GM21526 (cell line): ENCODE measurements at regions not wholly inside any gene's neighbourhood (a gene's known extent, or its start where the extent isn't known, plus 50 kb on each side); places are given as distances from the start of the nearest gene placed in this dataset.

Source experiments
- ATAC-seq: cut with Tn5 transposase; IDR thresholded peaks from one replicate; pipeline ENCODE4 v1.9.1; 2021; ENCODE audit warnings: moderate library complexity; ENCODE audit not compliant: unreplicated experiment, low FRiP score

GRCh38 chr4:179447308-179447707 is 2005.1 kb upstream of the AGA start:
- no peak for ATAC-seq

GRCh38 chr4:179465131-179465797 is 2023.0 kb upstream of the AGA start:
- no peak for ATAC-seq

- no peak for ATAC-seq
Measured at GRCh38 chr4:179467878-179468277, 2025.6 kb upstream of the AGA start.

GRCh38 chr4:179472164-179472563 is 2029.9 kb upstream of the AGA start:
- no peak for ATAC-seq

- ATAC-seq = no peak
Measured at GRCh38 chr4:179478608-179479007, 2036.4 kb upstream of the AGA start.

GRCh38 chr4:179485781-179486180 is 2043.5 kb upstream of the AGA start:
- ATAC-seq = no peak

GRCh38 chr4:179486570-179487335 is 2044.5 kb upstream of the AGA start:
- ATAC-seq = no peak

GRCh38 chr4:179492260-179493080 is 2050.2 kb upstream of the AGA start:
- no peak for ATAC-seq

- no peak for ATAC-seq
Measured at GRCh38 chr4:179503976-179504375, 2061.7 kb upstream of the AGA start.

- no peak for ATAC-seq
Measured at GRCh38 chr4:179509489-179509888, 2067.3 kb upstream of the AGA start.

GRCh38 chr4:179521952-179522351 is 2079.7 kb upstream of the AGA start:
- no peak for ATAC-seq

GRCh38 chr4:179530958-179531357 is 2088.7 kb upstream of the AGA start:
- ATAC-seq = no peak

- no peak for ATAC-seq
Measured at GRCh38 chr4:179536694-179537093, 2094.5 kb upstream of the AGA start.

GRCh38 chr4:179539641-179540040 is 2097.4 kb upstream of the AGA start:
- ATAC-seq = no peak

- ATAC-seq = no peak
Measured at GRCh38 chr4:179543771-179544170, 2101.5 kb upstream of the AGA start.

GRCh38 chr4:179544496-179544895 is 2102.3 kb upstream of the AGA start:
- no peak for ATAC-seq

- ATAC-seq = no peak
Measured at GRCh38 chr4:179552131-179552530, 2109.9 kb upstream of the AGA start.

- ATAC-seq = no peak
Measured at GRCh38 chr4:179563741-179564140, 2121.5 kb upstream of the AGA start.

- ATAC-seq = no peak
Measured at GRCh38 chr4:179569549-179569948, 2127.3 kb upstream of the AGA start.

- ATAC-seq = no peak
Measured at GRCh38 chr4:179582164-179582905, 2140.1 kb upstream of the AGA start.

- ATAC-seq = no peak
Measured at GRCh38 chr4:179583221-179583620, 2141.0 kb upstream of the AGA start.
